HG03442 (cell line): ENCODE measurements at regions not wholly inside any gene's neighbourhood (a gene's known extent, or its start where the extent isn't known, plus 50 kb on each side); places are given as distances from the start of the nearest gene placed in this dataset.
"Not testable (repeated sequence)": the region's sequence is repeated elsewhere in the genome, so short reads cannot be mapped to it uniquely, and the experiment has no call there.

Source experiments
- ATAC-seq: cut with Tn5 transposase; IDR thresholded peaks from one replicate; pipeline ENCODE4 v1.9.1; 2021; ENCODE audit warnings: mild to moderate bottlenecking, moderate library complexity; ENCODE audit not compliant: unreplicated experiment

GRCh38 chr2:184993746-184994145 lies 395.4 kb downstream of the ZNF804A start:
- ATAC-seq, result no peak

DNA sequence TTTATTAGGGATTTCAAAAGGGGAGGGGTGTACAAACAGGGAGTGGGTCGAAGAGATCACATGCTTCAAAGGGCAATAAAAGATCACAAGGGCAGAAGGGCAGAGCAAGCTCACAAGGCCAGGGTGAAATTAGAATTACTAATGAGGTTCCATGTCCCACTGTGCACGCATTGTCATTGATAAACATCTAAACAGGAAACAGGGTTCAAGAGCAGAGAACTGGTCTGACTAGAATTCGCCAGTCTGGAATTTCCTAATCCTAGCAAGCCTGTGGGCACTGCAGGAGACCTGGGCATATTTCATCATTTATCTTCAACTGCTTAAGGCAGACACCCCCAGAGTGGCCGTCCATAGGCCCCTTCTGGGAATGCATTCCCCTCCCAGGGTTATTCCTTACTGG lies 408.2 kb downstream of the ZNF804A start:
- no peak for ATAC-seq

DNA sequence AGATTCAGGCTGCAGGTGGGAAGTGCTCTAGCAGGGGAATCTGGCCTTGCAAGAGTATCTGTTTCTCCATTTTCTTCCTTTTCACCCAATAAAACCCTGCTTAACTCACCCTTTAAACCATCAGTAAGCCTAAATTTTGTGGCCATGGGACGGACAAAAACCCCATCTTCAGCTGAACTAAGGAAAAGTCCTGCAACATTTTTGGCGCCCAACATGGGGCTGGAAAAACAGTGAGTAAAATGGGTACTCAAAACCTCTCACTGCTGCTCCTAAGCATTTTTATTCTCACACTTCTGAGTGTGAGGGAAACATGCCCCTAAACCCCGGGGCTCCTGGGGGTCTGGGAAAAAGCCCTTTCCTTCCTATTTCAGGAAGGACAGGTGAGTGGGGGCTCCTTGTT lies 414.3 kb downstream of the ZNF804A start:
- ATAC-seq, result no peak

- ATAC-seq, result no peak
Observed at GRCh38 chr2:185014076-185014475, 415.7 kb downstream of the ZNF804A start.

GRCh38 chr2:185025891-185026290 lies 427.6 kb downstream of the ZNF804A start:
- not testable (repeated sequence) for ATAC-seq

- ATAC-seq, result no peak
Observed at GRCh38 chr2:185035906-185036305, 437.6 kb downstream of the ZNF804A start.

GRCh38 chr2:185044323-185044874 lies 446.1 kb downstream of the ZNF804A start:
- no peak for ATAC-seq

- ATAC-seq, result no peak
Observed at GRCh38 chr2:185050804-185051203, 452.5 kb downstream of the ZNF804A start.

DNA sequence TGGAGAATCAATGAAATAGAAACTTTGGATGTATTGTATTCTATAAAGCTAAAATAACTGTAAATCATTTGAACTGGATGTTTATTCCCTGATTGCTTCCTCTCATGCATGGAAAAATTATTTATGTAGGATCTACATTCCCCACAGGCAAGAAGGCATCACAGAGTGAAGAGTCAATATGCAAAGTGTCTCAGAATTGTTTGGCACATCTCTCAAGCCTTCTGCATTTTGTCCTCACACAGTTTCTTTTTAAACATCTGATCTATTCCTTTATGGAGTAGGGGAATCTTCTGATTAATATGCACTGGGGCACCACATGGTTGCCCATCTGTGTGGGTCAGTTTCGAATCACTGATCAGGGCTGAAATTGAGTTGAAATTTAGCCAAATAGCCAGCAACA lies 465.4 kb downstream of the ZNF804A start:
- ATAC-seq, result no peak

- ATAC-seq, result no peak
Observed at GRCh38 chr2:185066128-185066527, 467.8 kb downstream of the ZNF804A start.

DNA sequence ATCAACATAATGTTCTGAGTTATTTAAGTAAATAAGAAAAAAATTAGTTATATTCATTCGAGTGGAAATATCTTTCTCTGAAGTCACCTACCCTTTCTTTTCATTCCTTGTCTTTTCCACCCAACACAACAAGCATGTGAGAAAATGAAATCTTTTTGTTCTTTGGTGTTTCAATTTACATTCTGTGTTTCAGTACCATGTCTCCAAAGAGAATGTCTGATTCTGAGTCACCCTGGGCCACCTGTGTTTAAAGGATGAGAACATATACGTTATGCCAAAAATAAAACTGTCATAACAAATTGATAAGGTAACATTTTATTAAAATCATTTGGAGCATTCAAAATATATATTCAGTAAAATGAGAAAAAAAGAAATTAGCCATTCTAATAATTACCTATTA lies 470.8 kb downstream of the ZNF804A start:
- ATAC-seq, result no peak

DNA sequence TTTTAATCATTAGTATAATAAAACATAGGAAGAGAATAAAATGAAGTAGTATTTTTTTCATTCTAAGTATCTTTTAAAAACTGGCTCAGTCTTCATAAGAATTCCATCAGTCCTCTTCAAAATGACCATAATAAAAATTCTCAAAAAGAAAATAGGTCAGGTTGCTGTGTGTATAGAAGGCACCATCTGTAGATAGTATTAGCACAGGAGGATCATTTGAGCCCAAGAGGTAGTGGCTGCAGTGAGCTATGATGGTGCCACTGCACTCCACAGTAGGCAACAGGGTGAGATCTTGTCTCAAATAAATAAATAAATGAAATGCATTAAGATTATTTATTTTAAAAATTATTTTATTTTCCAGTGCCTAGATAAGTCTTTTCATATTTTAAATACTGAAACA lies 475.8 kb downstream of the ZNF804A start:
- ATAC-seq, result no peak

- ATAC-seq, result no peak
Observed at GRCh38 chr2:185082749-185083148, 484.4 kb downstream of the ZNF804A start.

- ATAC-seq, result no peak
Observed at GRCh38 chr2:185108588-185108987, 510.3 kb downstream of the ZNF804A start.

DNA sequence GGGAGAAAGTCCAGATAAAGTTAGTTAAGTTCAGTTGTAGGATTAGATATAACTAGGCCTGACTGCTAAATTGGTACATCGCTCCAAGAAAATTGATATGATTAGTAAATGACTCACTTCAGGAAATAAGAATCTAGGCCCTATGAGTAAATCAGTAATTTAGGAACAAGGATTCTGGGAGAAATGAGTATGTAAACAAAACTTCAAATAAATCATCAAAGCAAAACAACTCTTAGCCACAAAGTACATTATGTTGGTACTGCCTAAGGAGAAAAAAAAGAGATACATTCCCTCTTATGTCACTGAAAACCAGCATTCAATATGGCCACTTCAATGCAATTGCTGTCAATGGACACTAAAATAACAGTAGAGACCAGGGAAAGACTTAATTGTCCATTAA lies 529.1 kb downstream of the ZNF804A start:
- ATAC-seq, result no peak

DNA sequence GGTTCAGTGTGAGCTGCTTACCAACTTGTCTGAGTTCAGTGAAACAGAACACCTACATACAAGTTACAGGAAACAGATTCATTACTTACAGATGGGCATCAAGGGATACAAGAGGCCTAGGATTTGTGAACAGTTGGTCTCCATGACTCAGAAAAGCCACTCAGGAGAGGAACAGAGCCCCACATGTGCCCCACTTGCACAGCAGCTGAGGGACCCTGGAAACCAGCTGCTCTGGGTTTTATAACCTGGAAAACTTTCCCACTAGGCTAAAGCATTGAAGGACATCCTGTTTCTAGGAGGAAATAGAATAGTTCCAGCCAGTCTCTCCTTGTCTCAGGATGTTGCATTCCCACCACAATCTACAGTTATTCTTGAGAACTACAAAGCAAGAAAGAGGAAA lies 530.0 kb downstream of the ZNF804A start:
- ATAC-seq, result no peak

DNA sequence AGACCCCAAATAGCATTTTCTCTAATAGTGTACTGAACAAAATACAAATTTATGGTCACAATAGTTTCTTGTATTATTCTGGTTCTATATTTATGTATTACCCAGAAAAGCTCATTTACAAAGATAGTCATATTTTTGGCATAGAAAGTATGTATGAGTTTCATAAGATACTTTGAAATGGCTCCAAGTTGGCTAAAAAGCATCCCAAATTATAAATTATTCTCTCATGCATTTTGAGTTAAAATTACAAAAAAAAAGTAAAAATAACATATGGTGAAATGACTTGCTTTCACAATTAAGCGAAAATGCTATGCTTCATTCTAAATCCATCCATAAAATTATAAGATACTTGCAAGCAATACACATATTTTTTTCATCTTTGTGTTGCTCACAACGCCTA lies 530.7 kb downstream of the ZNF804A start:
- ATAC-seq, result no peak

- ATAC-seq, result no peak
Observed at GRCh38 chr2:185130685-185131084, 532.4 kb downstream of the ZNF804A start.

- ATAC-seq, result no peak
Observed at GRCh38 chr2:185132501-185133041, 534.2 kb downstream of the ZNF804A start.

GRCh38 chr2:185137700-185138099 lies 539.4 kb downstream of the ZNF804A start:
- ATAC-seq, result no peak

DNA sequence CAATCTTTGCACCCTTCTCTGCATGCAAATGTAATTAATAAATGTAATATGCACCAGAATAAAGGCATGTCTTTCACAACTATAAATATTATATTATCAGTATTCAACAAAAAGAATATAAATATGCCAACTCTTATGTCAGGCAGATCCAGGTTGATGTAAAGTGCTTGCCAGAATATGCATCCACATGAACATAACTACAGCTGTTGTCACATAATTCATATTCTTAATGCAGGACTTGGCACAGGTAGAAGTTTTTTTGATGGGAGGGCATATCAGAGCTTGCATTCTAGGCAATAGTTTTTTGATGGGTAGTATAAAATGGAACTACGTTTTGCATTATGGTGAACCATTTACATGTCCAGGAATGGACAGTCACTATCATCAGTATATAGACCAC lies 544.3 kb downstream of the ZNF804A start:
- ATAC-seq, result no peak

DNA sequence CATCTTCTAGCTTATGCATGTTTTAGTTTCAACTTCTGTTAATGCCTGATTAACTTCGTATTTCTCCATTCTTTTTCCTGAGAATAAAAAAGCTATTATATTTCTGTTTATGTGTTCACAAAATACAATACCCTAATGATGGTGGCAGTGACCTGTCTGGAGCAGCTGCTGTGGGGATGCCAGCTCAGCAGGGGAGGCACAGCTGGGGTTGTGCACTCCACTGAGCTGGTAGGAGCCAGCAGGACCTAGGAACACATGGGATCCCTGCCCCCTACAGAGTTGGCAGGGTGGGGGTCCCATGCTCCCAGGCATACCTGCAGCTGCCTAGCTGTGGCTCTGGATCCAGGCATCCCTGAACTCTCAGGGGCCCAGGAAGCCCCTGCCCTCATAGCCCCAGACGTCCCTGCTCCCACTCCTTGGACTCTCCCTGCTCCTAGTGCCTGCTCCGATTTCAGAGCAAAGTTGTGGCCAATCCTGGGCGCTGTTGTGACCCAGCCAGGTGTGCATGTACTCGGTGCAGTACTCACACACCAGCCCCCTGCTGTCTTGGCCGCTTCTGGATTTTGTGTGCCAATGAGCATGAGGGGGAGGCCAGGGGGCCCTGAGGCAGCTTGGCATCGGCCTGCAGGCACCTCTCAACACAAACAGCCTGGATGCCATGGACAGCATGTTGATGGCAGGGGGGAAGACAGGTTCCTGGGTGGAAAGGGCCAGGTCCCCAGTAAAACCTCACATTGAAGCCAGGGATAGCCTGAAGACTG lies 546.0 kb downstream of the ZNF804A start:
- ATAC-seq, result no peak
